Skeletal muscle satellite cell (primary cell): ENCODE measurements at regions not wholly inside any gene's neighbourhood (a gene's known extent, or its start where the extent isn't known, plus 50 kb on each side); places are given as distances from the start of the nearest gene placed in this dataset.

Source experiments
- H3K27me3 ChIP-seq: 2 replicates; pipeline ENCODE4 v1.7.0; 2013; ENCODE audit warnings: low read length; ENCODE audit not compliant: control insufficient read depth, insufficient read depth
- H3K36me3 ChIP-seq: 2 replicates; pipeline ENCODE4 v1.7.0; 2013; ENCODE audit warnings: mild to moderate bottlenecking, control low read depth, low read length; ENCODE audit not compliant: insufficient read depth
- H3K4me1 ChIP-seq: 2 replicates; pipeline ENCODE4 v1.7.0; 2013; ENCODE audit warnings: low read length; ENCODE audit not compliant: control insufficient read depth, insufficient read depth
- H3K4me2 ChIP-seq: 2 replicates; pipeline ENCODE4 v1.7.0; 2013; ENCODE audit warnings: mild to moderate bottlenecking, low read length
- H3K4me3 ChIP-seq: 2 replicates; pipeline ENCODE4 v1.7.0; 2013; ENCODE audit warnings: low read length
- H3K9ac ChIP-seq: 2 replicates; pipeline ENCODE4 v1.7.0; 2013; ENCODE audit warnings: mild to moderate bottlenecking, low read depth, low read length, moderate library complexity
- H3K9me3 ChIP-seq: replicated peaks from 2 replicates; pipeline ENCODE4 v1.7.0; 2013; ENCODE audit warnings: mild to moderate bottlenecking, control low read depth, low read length

- no peaks in the 10 kb centered on the region for H3K36me3 ChIP-seq
- H3K9ac ChIP-seq = peak overlapping the region; percentile 41
- no peak overlapping the region for H3K4me2 ChIP-seq
- H3K4me3 ChIP-seq = no peak overlapping the region
- no peaks in the 10 kb centered on the region for H3K9me3 ChIP-seq
- peaks cover 37% of the 10 kb centered on the region for H3K4me1 ChIP-seq
- no peaks in the 10 kb centered on the region for H3K27me3 ChIP-seq
These were observed 97.0 kb downstream of the FOXF2 start for GRCh38 chr6:1486387-1486786.

- H3K9me3 ChIP-seq = no peaks in the 10 kb centered on the region
- H3K27me3 ChIP-seq = no peaks in the 10 kb centered on the region
- H3K9ac ChIP-seq = no peak overlapping the region
- no peak overlapping the region for H3K4me2 ChIP-seq
- H3K4me1 ChIP-seq = peaks cover 28% of the 10 kb centered on the region
- H3K4me3 ChIP-seq = no peak overlapping the region
- no peaks in the 10 kb centered on the region for H3K36me3 ChIP-seq
These were observed 97.9 kb downstream of the FOXF2 start for GRCh38 chr6:1487239-1487638.

GRCh38 chr6:1491025-1491424 lies 101.6 kb downstream of the FOXF2 start:
- Histone ChIP-seq H3K9me3 (peaks cover under 1% of the 10 kb centered on the region), H3K9ac (no peak overlapping the region), H3K27me3 (no peaks in the 10 kb centered on the region), H3K4me3 (no peak overlapping the region), H3K36me3 (no peaks in the 10 kb centered on the region), H3K4me2 (no peak overlapping the region), H3K4me1 (peaks cover 11% of the 10 kb centered on the region)

- H3K36me3 ChIP-seq = no peaks in the 10 kb centered on the region
- H3K4me1 ChIP-seq = peaks cover 6% of the 10 kb centered on the region
- no peak overlapping the region for H3K4me3 ChIP-seq
- H3K4me2 ChIP-seq = no peak overlapping the region
- peaks cover 6% of the 10 kb centered on the region for H3K9me3 ChIP-seq
- H3K9ac ChIP-seq = no peak overlapping the region
- H3K27me3 ChIP-seq = no peaks in the 10 kb centered on the region
These were observed 102.4 kb downstream of the FOXF2 start for GRCh38 chr6:1491591-1492319.

GRCh38 chr6:1494671-1495070 lies 105.3 kb downstream of the FOXF2 start:
- no peaks in the 10 kb centered on the region for H3K4me1 ChIP-seq
- no peaks in the 10 kb centered on the region for H3K27me3 ChIP-seq

GRCh38 chr6:1495344-1495743 lies 106.0 kb downstream of the FOXF2 start:
- no peak overlapping the region for H3K9ac ChIP-seq
- H3K36me3 ChIP-seq = no peaks in the 10 kb centered on the region
- no peaks in the 10 kb centered on the region for H3K4me1 ChIP-seq
- no peak overlapping the region for H3K4me3 ChIP-seq
- peaks cover 6% of the 10 kb centered on the region for H3K9me3 ChIP-seq
- H3K4me2 ChIP-seq = no peak overlapping the region
- H3K27me3 ChIP-seq = no peaks in the 10 kb centered on the region

More at GRCh38 chr6:1494671-1495070, 105.3 kb downstream of the FOXF2 start:
- Histone ChIP-seq H3K4me2 (no peak overlapping the region), H3K4me3 (no peak overlapping the region), H3K9ac (no peak overlapping the region), H3K9me3 (peaks cover 6% of the 10 kb centered on the region), H3K36me3 (no peaks in the 10 kb centered on the region)

GRCh38 chr6:1496092-1496491 lies 106.7 kb downstream of the FOXF2 start:
- H3K9ac ChIP-seq = no peak overlapping the region
- no peaks in the 10 kb centered on the region for H3K36me3 ChIP-seq
- no peaks in the 10 kb centered on the region for H3K4me1 ChIP-seq
- H3K4me2 ChIP-seq = no peak overlapping the region
- H3K9me3 ChIP-seq = peaks cover 6% of the 10 kb centered on the region
- H3K27me3 ChIP-seq = no peaks in the 10 kb centered on the region
- H3K4me3 ChIP-seq = no peak overlapping the region

- H3K27me3 ChIP-seq = no peaks in the 10 kb centered on the region
- H3K4me1 ChIP-seq = no peaks in the 10 kb centered on the region
- H3K36me3 ChIP-seq = no peaks in the 10 kb centered on the region
- no peak overlapping the region for H3K9ac ChIP-seq
- no peak overlapping the region for H3K4me2 ChIP-seq
- no peak overlapping the region for H3K4me3 ChIP-seq
- H3K9me3 ChIP-seq = peaks cover 6% of the 10 kb centered on the region
These were observed 107.7 kb downstream of the FOXF2 start for GRCh38 chr6:1496836-1497760.

- H3K36me3 ChIP-seq = no peaks in the 10 kb centered on the region
- no peak overlapping the region for H3K4me2 ChIP-seq
- H3K9ac ChIP-seq = no peak overlapping the region
- H3K9me3 ChIP-seq = peaks cover 6% of the 10 kb centered on the region
- no peaks in the 10 kb centered on the region for H3K4me1 ChIP-seq
- H3K4me3 ChIP-seq = no peak overlapping the region
- H3K27me3 ChIP-seq = no peaks in the 10 kb centered on the region
These were observed 108.4 kb downstream of the FOXF2 start for GRCh38 chr6:1497761-1498105.

- H3K4me1 ChIP-seq = no peaks in the 10 kb centered on the region
- H3K9me3 ChIP-seq = peaks cover 6% of the 10 kb centered on the region
- no peaks in the 10 kb centered on the region for H3K36me3 ChIP-seq
- no peak overlapping the region for H3K9ac ChIP-seq
- H3K4me3 ChIP-seq = no peak overlapping the region
- no peaks in the 10 kb centered on the region for H3K27me3 ChIP-seq
- H3K4me2 ChIP-seq = no peak overlapping the region
These were observed 109.2 kb downstream of the FOXF2 start for GRCh38 chr6:1498491-1499113.

- no peaks in the 10 kb centered on the region for H3K27me3 ChIP-seq
These were observed 109.9 kb upstream of the FOXC1 start for GRCh38 chr6:1499777-1500176.

More at GRCh38 chr6:1499777-1500176, 109.9 kb upstream of the FOXC1 start:
- peaks cover 6% of the 10 kb centered on the region for H3K9me3 ChIP-seq
- no peak overlapping the region for H3K4me3 ChIP-seq
- no peak overlapping the region for H3K9ac ChIP-seq
- H3K4me1 ChIP-seq = no peaks in the 10 kb centered on the region
- no peaks in the 10 kb centered on the region for H3K36me3 ChIP-seq
- no peak overlapping the region for H3K4me2 ChIP-seq
